ENCODE measurements at regions not wholly inside any gene's neighbourhood (a gene's known extent, or its start where the extent isn't known, plus 50 kb on each side); places are given as distances from the start of the nearest gene placed in this dataset.

- DNase-seq (ENCODE audit: low read depth) = no peak
- no peak overlapping the region for H3K4me3 ChIP-seq (ENCODE audit: low read depth, low read length)
- no peak for TF ChIP-seq CTCF (conservative IDR thresholded peaks at IDR 0.05; ENCODE audit: low read depth, low read length)
Measured at GRCh38 chr1:34617321-34618118, 137.3 kb upstream of the GJB5 start.

GRCh38 chr1:34618381-34618780, 136.5 kb upstream of the GJB5 start:
- no peak overlapping the region for H3K4me3 ChIP-seq (ENCODE audit: low read depth, low read length)
- TF ChIP-seq CTCF (conservative IDR thresholded peaks at IDR 0.05; ENCODE audit: low read depth, low read length) = no peak
- DNase-seq (ENCODE audit: low read depth) = no peak

GRCh38 chr1:34619256-34619655, 135.6 kb upstream of the GJB5 start:
- H3K4me3 ChIP-seq (ENCODE audit: low read depth, low read length) = no peak overlapping the region
- DNase-seq (ENCODE audit: low read depth) = no peak
- TF ChIP-seq CTCF (conservative IDR thresholded peaks at IDR 0.05; ENCODE audit: low read depth, low read length) = no peak

- no peak for TF ChIP-seq CTCF (conservative IDR thresholded peaks at IDR 0.05; ENCODE audit: low read depth, low read length)
- H3K4me3 ChIP-seq (ENCODE audit: low read depth, low read length) = no peak overlapping the region
- no peak for DNase-seq (ENCODE audit: low read depth)
Measured at GRCh38 chr1:34621916-34622315, 132.9 kb upstream of the GJB5 start.

- no peak overlapping the region for H3K4me3 ChIP-seq (ENCODE audit: low read depth, low read length)
- DNase-seq (ENCODE audit: low read depth) = no peak
- no peak for TF ChIP-seq CTCF (conservative IDR thresholded peaks at IDR 0.05; ENCODE audit: low read depth, low read length)
Measured at GRCh38 chr1:34625521-34626015, 129.3 kb upstream of the GJB5 start.

GRCh38 chr1:34627465-34628240, 127.2 kb upstream of the GJB5 start:
- no peak for DNase-seq (ENCODE audit: low read depth)
- no peak overlapping the region for H3K4me3 ChIP-seq (ENCODE audit: low read depth, low read length)
- TF ChIP-seq CTCF (conservative IDR thresholded peaks at IDR 0.05; ENCODE audit: low read depth, low read length) = no peak

Data from choroid plexus epithelial cell (primary cell).